Hepatocyte (in vitro differentiated cells): ENCODE measurements at regions not wholly inside any gene's neighbourhood (a gene's known extent, or its start where the extent isn't known, plus 50 kb on each side); places are given as distances from the start of the nearest gene placed in this dataset.

Experiments
- DNase-seq: peaks from one replicate; pipeline ENCODE4 v3.0.0-alpha.2; 2016; ENCODE audit warnings: low spot score
- H2AFZ ChIP-seq: fragments of 200-600 bp; sonication (generic); 2 replicates; pipeline ENCODE4 v1.6.0; 2016; ENCODE audit warnings: antibody characterized with exemption, mild to moderate bottlenecking
- H3K27ac ChIP-seq: fragments of 200-600 bp; sonication (generic); 2 replicates; pipeline ENCODE4 v1.5.1; 2016; ENCODE audit warnings: mild to moderate bottlenecking
- H3K27me3 ChIP-seq: fragments of 200-600 bp; sonication (generic); 2 replicates; pipeline ENCODE4 v1.6.1; 2016
- H3K36me3 ChIP-seq: fragments of 200-600 bp; sonication (generic); replicated peaks from 2 replicates; pipeline ENCODE4 v1.5.1; 2016; ENCODE audit warnings: low read depth; ENCODE audit not compliant: insufficient read depth
- H3K4me1 ChIP-seq: fragments of 200-600 bp; sonication (generic); 2 replicates; pipeline ENCODE4 v1.5.1; 2016; ENCODE audit warnings: mild to moderate bottlenecking, moderate library complexity; ENCODE audit not compliant: insufficient read depth
- H3K4me2 ChIP-seq: fragments of 200-600 bp; sonication (generic); 2 replicates; pipeline ENCODE4 v1.6.0; 2016
- H3K4me3 ChIP-seq: fragments of 200-600 bp; sonication (generic); 2 replicates; pipeline ENCODE4 v1.5.1; 2016; ENCODE audit warnings: mild to moderate bottlenecking
- H3K79me2 ChIP-seq: fragments of 200-600 bp; sonication (generic); 2 replicates; pipeline ENCODE4 v1.6.0; 2017; ENCODE audit warnings: mild to moderate bottlenecking
- H3K9me2 ChIP-seq: fragments of 200-600 bp; sonication (generic); replicated peaks from 2 replicates; pipeline ENCODE4 v1.6.0; 2017; ENCODE audit warnings: mild to moderate bottlenecking; ENCODE audit not compliant: insufficient read depth
- H3K9me3 ChIP-seq: fragments of 200-600 bp; sonication (generic); 2 replicates; pipeline ENCODE4 v1.5.1; 2016; ENCODE audit warnings: low read depth, mild to moderate bottlenecking
- H4K20me1 ChIP-seq: fragments of 200-600 bp; sonication (generic); 2 replicates; pipeline ENCODE4 v1.6.0; 2016; ENCODE audit warnings: mild to moderate bottlenecking; ENCODE audit not compliant: insufficient read depth, poor library complexity, severe bottlenecking
- EZH2 ChIP-seq: fragments of 200-600 bp; sonication (generic); IDR thresholded peaks from 2 replicates; pipeline ENCODE4 v1.6.1; 2016; ENCODE audit warnings: antibody characterized with exemption, mild to moderate bottlenecking, borderline replicate concordance
- EZH2phosphoT487 ChIP-seq: fragments of 200-600 bp; sonication (generic); IDR thresholded peaks from one replicate; pipeline ENCODE4 v1.6.1; 2018; ENCODE audit warnings: antibody characterized with exemption, mild to moderate bottlenecking, low read depth, moderate library complexity; ENCODE audit not compliant: unreplicated experiment, severe bottlenecking
- WGBS: methylation state at CpG from one replicate; pipeline ENCODE4 v1.1.6; 2016; ENCODE audit warnings: low lambda C conversion rate; ENCODE audit errors: missing lambda C conversion rate; 5-methylcytosine and 5-hydroxymethylcytosine counted together
- TF ChIP-seq, protein P1 (sequence below): fragments of 200-600 bp; sonication (generic); IDR thresholded peaks from 2 replicates; pipeline ENCODE4 v1.5.1; 2016; ENCODE audit warnings: antibody characterized with exemption, mild to moderate bottlenecking; ENCODE audit not compliant: poor library complexity

DNA sequence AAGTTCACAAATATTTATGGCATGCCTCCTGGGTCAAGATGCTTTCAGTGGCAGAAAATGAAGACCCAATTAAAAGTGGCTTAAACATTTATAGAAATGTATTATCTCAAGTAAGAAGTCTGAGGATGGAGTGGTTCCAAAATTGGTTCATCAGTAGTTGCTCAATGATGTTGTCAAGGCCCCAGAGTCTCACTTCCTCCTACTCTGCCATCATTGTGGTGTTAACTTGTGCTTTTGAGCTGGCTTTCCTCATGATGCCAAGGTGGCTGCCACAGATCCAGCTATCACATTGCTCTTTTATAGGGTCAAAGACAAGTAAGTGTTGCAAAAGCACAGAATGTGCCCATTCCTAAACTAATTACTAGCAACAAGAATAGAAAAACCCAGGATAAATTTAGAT is 404.6 kb upstream of the NRP1 start:
- DNase-seq = no peak
- H3K79me2 ChIP-seq = no peaks in the 10 kb centered on the region
- no peaks in the 10 kb centered on the region for H3K9me3 ChIP-seq
- no peaks in the 10 kb centered on the region for H3K4me1 ChIP-seq
- no peak overlapping the region for H3K4me2 ChIP-seq
- H3K36me3 ChIP-seq = no peaks in the 10 kb centered on the region
- TF ChIP-seq EZH2 = no peak
- TF ChIP-seq, protein P1, sequence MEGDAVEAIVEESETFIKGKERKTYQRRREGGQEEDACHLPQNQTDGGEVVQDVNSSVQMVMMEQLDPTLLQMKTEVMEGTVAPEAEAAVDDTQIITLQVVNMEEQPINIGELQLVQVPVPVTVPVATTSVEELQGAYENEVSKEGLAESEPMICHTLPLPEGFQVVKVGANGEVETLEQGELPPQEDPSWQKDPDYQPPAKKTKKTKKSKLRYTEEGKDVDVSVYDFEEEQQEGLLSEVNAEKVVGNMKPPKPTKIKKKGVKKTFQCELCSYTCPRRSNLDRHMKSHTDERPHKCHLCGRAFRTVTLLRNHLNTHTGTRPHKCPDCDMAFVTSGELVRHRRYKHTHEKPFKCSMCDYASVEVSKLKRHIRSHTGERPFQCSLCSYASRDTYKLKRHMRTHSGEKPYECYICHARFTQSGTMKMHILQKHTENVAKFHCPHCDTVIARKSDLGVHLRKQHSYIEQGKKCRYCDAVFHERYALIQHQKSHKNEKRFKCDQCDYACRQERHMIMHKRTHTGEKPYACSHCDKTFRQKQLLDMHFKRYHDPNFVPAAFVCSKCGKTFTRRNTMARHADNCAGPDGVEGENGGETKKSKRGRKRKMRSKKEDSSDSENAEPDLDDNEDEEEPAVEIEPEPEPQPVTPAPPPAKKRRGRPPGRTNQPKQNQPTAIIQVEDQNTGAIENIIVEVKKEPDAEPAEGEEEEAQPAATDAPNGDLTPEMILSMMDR = no peak
- no peak for TF ChIP-seq EZH2phosphoT487
- no peak overlapping the region for H2AFZ ChIP-seq
- no peak overlapping the region for H3K4me3 ChIP-seq
- H3K9me2 ChIP-seq = no peaks in the 10 kb centered on the region
- no peaks in the 10 kb centered on the region for H4K20me1 ChIP-seq
- no peak overlapping the region for H3K27ac ChIP-seq
- no peaks in the 10 kb centered on the region for H3K27me3 ChIP-seq

DNA sequence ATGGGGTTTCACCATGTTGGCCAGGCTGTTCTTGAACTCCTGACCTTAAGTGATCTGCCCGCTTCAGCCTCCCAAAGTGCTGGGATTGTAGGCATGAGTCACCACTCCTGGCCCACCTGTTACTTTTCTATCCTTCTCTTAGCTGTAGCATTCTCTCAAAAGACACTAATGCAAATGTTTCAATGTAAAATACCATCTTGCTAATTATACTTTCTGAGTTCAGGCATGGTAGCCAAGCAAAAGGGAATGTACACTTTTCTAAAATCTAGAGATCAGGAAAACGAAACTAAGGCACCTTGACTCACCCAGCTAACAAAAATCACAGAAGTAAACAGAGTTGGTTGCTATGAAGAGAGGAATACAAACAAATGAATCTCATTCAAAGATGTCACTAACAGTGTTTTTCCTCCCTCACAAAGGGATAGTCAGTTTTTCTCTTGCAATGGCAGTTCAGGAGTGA is 401.0 kb upstream of the NRP1 start:
- no peaks in the 10 kb centered on the region for H3K79me2 ChIP-seq
- H3K27me3 ChIP-seq = no peaks in the 10 kb centered on the region
- 80% methylated on average over 2 of the region's 2 CpGs for WGBS
- H3K36me3 ChIP-seq = no peaks in the 10 kb centered on the region
- no peak overlapping the region for H3K4me3 ChIP-seq
- TF ChIP-seq EZH2phosphoT487 = no peak
- no peak for TF ChIP-seq EZH2
- TF ChIP-seq, protein P1 = no peak
- H3K9me3 ChIP-seq = no peaks in the 10 kb centered on the region
- no peak for DNase-seq
- H2AFZ ChIP-seq = no peak overlapping the region
- H4K20me1 ChIP-seq = no peaks in the 10 kb centered on the region
- no peak overlapping the region for H3K27ac ChIP-seq
- no peak overlapping the region for H3K4me2 ChIP-seq
- no peaks in the 10 kb centered on the region for H3K4me1 ChIP-seq
- no peaks in the 10 kb centered on the region for H3K9me2 ChIP-seq

DNA sequence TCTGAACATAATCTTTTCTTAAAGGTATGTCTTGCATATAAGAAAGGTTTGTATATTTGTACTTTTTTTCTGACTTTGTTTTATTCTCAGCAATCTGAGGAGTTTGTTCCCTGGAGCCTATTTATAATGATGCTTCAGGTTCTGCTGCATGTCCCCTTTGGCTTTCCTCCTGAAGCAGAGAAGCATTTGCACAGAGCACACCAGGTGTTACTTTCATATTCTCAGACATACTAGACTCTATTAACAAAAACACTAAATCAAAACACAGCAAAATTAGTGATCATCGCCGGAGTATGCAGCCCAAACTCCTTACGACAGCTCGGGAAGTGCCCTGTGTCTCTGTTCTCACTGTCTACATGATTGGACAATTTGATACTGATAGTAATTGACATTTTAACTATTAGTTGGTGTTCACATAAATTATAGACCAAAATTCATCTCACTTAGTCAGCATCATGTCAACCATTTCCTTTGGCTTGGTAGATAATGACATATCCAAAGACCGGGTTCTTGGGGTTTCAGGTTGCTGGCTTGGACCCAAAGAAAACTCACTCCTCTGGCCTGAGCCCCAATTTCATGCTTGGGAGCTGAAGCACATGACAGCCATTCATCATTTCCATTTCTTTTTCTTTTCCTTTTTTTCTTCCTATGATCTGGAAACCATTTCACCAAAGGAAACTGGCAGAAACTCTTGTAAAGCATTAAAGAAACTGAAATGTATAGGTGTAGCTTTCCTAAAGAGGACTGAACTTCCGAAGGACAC is 400.1 kb upstream of the NRP1 start:
- H3K27ac ChIP-seq = no peak overlapping the region
- H3K27me3 ChIP-seq = no peaks in the 10 kb centered on the region
- WGBS = 96% methylated on average over 6 of the region's 6 CpGs
- H3K9me3 ChIP-seq = no peaks in the 10 kb centered on the region
- H4K20me1 ChIP-seq = no peaks in the 10 kb centered on the region
- no peak for DNase-seq
- no peaks in the 10 kb centered on the region for H3K4me1 ChIP-seq
- H3K36me3 ChIP-seq = no peaks in the 10 kb centered on the region
- no peaks in the 10 kb centered on the region for H3K9me2 ChIP-seq
- H2AFZ ChIP-seq = no peak overlapping the region
- H3K4me3 ChIP-seq = no peak overlapping the region
- no peak for TF ChIP-seq EZH2phosphoT487
- no peaks in the 10 kb centered on the region for H3K79me2 ChIP-seq
- no peak overlapping the region for H3K4me2 ChIP-seq

DNA sequence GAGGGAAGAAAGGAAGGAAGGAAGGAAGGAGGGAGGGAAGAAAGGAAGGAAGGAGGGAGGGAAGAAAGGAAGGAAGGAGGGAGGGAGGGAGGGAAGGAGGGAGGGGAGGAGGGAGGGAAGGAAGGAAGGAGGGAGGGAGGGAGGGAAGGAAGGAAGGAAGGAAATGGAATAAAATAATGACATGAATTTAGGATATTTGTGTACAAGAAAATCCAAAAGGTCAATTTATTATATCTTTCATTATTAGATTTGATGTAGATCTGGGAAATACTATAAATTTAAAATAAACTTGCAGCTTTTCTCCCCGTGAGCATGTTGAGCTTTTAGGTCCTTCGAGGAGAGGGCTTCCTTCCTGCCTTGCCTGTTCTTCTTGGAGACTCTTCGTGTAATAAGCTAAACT is 398.6 kb upstream of the NRP1 start:
- no peaks in the 10 kb centered on the region for H3K9me2 ChIP-seq
- H3K9me3 ChIP-seq = no peaks in the 10 kb centered on the region
- no peaks in the 10 kb centered on the region for H3K36me3 ChIP-seq
- H3K27ac ChIP-seq = no peak overlapping the region
- no peak overlapping the region for H3K4me2 ChIP-seq
- no peaks in the 10 kb centered on the region for H3K4me1 ChIP-seq
- H4K20me1 ChIP-seq = no peaks in the 10 kb centered on the region
- TF ChIP-seq EZH2phosphoT487 (no peak), EZH2 (no peak)
- TF ChIP-seq, protein P1 = no peak
- DNase-seq = no peak
- no peaks in the 10 kb centered on the region for H3K79me2 ChIP-seq
- 100% methylated on average over 3 of the region's 3 CpGs for WGBS
- no peak overlapping the region for H2AFZ ChIP-seq
- no peak overlapping the region for H3K4me3 ChIP-seq
- no peaks in the 10 kb centered on the region for H3K27me3 ChIP-seq
